GM12873 (cell line): ENCODE measurements at regions not wholly inside any gene's neighbourhood (a gene's known extent, or its start where the extent isn't known, plus 50 kb on each side); places are given as distances from the start of the nearest gene placed in this dataset.

Source experiments
- CTCF ChIP-seq: IDR thresholded peaks from 2 replicates; pipeline ENCODE4 v1.5.1; 2012; ENCODE audit warnings: low read depth, mild to moderate bottlenecking, moderate library complexity, low read length, control low read depth; ENCODE audit not compliant: insufficient read depth; ENCODE audit errors: missing control alignments

DNA sequence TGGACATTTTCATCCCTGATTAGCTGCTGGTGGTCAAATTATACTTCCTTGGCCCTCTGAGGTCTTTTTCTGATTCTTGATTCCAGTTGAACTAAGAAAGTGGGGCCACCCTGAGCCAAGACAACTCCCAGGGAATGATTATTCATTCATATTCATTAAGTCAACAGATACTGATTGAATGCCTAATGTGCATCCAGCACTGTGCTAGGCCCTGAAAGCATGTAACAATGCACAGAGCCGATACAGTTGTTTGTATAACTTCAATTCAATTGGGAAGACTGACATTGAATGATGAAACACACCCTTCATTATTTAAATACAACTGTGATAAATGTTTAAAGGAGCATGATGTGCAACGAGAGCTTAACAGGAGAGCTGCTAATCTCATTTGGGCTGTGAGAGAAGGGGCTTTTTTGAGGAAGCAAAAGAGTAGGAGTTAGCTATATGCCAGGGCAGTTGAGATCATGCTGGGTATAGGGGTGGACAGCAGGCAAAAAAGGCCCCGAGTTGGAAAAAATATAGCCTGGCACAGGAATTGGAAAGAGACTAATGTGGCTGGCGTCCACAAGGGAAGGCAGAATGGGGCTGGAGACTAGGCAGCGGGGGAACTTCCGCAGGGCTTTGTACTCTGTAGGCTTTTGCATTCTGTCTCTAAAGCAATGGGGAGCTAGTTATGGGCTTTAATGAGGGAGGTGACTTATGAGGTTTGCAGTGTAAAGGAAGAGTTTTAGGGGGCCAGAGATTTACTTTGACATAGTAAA is 57.2 kb upstream of the ACVR1 start:
- TF ChIP-seq CTCF = no peak

DNA sequence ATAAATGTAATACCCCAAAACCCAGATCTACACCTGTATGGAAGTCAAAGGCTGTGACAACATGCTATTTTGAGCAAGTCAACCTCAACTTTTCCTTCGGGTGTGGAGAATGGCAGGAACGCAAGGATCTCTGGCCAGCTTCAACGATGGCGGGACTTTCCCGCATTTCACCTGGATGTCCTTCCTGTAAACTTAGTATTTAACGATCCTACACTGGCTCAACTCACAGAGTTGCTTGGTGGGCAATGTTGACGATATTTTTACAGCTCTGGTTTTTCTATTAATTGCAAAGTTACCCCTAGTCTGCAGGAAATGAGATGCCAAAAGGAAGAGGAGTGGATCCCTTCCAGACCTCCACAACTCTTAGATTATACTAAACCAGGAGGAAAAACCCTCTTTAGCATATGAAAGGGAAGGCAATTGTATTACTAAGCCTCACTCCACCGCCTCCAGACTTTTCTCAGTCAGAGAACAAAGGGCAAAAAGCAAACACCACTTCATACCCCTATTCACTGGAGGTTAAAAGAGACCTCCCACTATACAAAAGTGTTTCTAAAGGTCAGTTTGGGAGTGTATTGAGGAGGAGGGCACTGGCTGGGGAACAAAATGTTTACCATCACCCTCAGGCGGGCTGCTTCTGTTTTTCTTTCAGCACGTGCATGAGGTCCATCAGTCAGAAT is 56.5 kb upstream of the ACVR1 start:
- TF ChIP-seq CTCF = no peak

DNA sequence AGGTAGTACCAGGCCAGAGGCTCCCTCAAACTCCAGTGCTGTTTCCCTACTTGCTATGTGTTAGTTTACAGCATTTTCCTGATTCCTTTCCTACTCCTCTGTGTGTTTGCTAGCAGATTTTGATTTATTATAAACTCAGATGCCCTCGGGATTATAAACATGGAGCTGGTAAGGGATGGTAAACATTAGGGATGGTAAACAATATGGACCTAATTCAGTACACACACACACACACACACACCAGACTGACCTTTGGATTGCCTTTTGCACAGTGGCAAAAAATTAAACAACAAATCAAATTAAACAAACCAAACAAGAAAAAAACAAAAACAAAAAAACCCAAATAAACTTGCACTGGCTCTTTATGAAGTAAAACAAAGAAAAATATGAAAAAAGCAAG is 55.4 kb upstream of the ACVR1 start:
- no peak for TF ChIP-seq CTCF

GRCh38 chr2:157930728-157931127 is 54.6 kb upstream of the ACVR1 start:
- TF ChIP-seq CTCF = no peak

GRCh38 chr2:157929871-157930667 is 53.9 kb upstream of the ACVR1 start:
- no peak for TF ChIP-seq CTCF

GRCh38 chr2:157928372-157928771 is 52.2 kb upstream of the ACVR1 start:
- no peak for TF ChIP-seq CTCF

- TF ChIP-seq CTCF = no peak
Observed at GRCh38 chr2:157927155-157927554, 51.0 kb upstream of the ACVR1 start.
